ENCODE measurements at regions not wholly inside any gene's neighbourhood (a gene's known extent, or its start where the extent isn't known, plus 50 kb on each side); places are given as distances from the start of the nearest gene placed in this dataset.
"Not testable (repeated sequence)": the region's sequence is repeated elsewhere in the genome, so short reads cannot be mapped to it uniquely, and the experiment has no call there.

DNA sequence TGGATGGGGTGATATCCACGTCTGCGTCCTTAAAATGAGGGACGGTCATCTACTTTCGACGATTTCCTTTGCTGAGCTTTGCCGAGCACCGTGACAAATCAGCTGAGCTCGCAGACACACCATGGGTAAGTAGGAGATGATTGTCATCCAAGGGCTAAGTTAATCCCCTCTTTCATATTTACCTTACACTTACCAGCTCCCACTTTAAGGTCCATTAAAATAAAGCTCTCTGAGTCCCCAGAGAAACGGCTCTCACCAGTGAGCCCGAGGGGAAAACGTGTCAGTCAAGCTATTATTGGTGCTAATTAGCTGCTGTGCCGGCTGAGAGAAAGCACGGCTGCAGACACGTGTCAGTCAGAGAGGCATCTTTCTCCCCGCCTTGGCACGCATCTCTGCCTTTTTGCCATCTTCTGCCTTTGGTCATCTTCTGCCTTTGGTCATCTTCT lies 72.2 kb downstream of the CRLF2 start:
- no peaks in the 10 kb centered on the region for H3K79me1 ChIP-seq (ENCODE audit: low read length)
- WGBS (ENCODE audit: extremely low coverage, insufficient coverage, low lambda C conversion rate) = no CpG with 5 or more reads among the region's 16 CpGs
- no peak overlapping the region for H3K4me2 ChIP-seq (ENCODE audit: low read length)
- H2BK5ac ChIP-seq (ENCODE audit: low read length) = no peak overlapping the region
- no peak overlapping the region for H4K5ac ChIP-seq (ENCODE audit: low read length)
- H3K4me3 ChIP-seq (ENCODE audit: low read length) = no peak overlapping the region
- H3K4me1 ChIP-seq (ENCODE audit: control insufficient read depth, low read depth, low read length) = no peaks in the 10 kb centered on the region
- no peak overlapping the region for H3K9ac ChIP-seq (ENCODE audit: low read length)
- no peaks in the 10 kb centered on the region for H3K27me3 ChIP-seq (ENCODE audit: insufficient read depth, low read length, poor library complexity)
- no peaks in the 10 kb centered on the region for H3K36me3 ChIP-seq (ENCODE audit: control insufficient read depth, insufficient read depth, low read length)
- DNase-seq = no peak
- no peak overlapping the region for H2AK5ac ChIP-seq (ENCODE audit: low read length)
- no peak overlapping the region for H2BK120ac ChIP-seq (ENCODE audit: low read depth, low read length)
- H3K18ac ChIP-seq (ENCODE audit: low read length) = no peak overlapping the region
- H3K79me2 ChIP-seq (ENCODE audit: control insufficient read depth, insufficient read depth, low read length) = no peaks in the 10 kb centered on the region
- no peak overlapping the region for H3K56ac ChIP-seq (ENCODE audit: low read length)
- no peak overlapping the region for H3K27ac ChIP-seq (ENCODE audit: low read depth, low read length)
- H4K8ac ChIP-seq (ENCODE audit: low read depth, low read length) = no peak overlapping the region
- no peak overlapping the region for H3K23ac ChIP-seq (ENCODE audit: low read length)
- no peak overlapping the region for H2BK15ac ChIP-seq (replicated peaks; ENCODE audit: low read depth)
- H3K4ac ChIP-seq (ENCODE audit: low read depth, low read length) = no peak overlapping the region

DNA sequence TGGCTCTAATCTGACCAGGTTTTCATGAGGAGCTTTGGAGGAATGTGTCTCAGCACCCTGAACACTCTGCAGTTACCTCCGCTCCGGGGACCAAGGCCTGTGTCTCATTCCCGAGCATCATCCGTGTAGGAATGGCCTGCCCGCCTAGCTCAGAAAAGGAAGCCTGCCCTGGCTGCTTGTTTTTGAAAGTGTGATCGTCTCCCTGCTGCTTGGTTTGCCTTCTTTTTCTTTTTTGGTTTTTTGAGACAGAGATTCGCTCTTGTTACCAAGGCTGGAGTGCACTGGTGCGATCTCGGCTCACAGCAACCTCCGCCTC lies 73.3 kb downstream of the CRLF2 start:
- WGBS (ENCODE audit: extremely low coverage, insufficient coverage, low lambda C conversion rate) = no CpG with 5 or more reads among the region's 10 CpGs

DNA sequence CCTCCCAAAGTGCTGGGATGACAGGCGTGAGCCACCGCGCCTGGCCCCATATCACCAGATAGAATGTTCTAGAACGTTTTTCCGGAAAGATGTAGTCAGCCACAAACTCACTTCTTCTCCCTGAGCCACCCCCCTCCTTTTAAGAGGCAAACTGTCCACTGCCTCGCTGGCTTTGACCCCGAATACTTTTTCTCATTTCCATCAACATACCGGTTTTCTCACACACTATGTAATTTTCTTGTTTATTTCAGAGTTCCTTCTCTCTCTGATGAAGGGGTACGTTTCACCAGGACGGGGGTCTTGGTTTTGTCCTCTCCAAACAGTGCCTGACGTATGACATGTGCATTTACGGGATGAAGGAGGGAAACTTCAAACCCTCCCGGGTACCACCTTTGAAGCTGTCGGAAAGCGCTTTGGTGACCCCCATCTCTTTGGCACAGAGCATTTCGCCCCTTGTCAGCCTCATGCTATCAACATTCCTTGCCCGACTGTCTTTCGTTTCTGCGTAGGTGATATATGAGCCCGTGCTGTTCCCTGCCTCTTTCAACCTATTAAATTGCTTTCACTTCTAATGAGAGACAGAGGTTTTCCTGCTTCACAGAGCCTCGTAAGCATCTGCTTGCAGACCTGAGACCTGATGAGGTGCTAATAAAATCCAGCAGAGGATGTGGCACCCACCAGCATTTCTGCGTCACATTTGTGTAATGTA lies 73.8 kb downstream of the CRLF2 start:
- no peaks in the 10 kb centered on the region for H3K79me2 ChIP-seq (ENCODE audit: control insufficient read depth, insufficient read depth, low read length)
- H3K23ac ChIP-seq (ENCODE audit: low read length) = no peak overlapping the region
- no peak overlapping the region for H2BK120ac ChIP-seq (ENCODE audit: low read depth, low read length)
- no peak overlapping the region for H2BK5ac ChIP-seq (ENCODE audit: low read length)
- WGBS (ENCODE audit: extremely low coverage, insufficient coverage, low lambda C conversion rate) = no CpG with 5 or more reads among the region's 22 CpGs
- H3K27ac ChIP-seq (ENCODE audit: low read depth, low read length) = no peak overlapping the region
- H3K36me3 ChIP-seq (ENCODE audit: control insufficient read depth, insufficient read depth, low read length) = no peaks in the 10 kb centered on the region
- H3K4ac ChIP-seq (ENCODE audit: low read depth, low read length) = no peak overlapping the region
- no peaks in the 10 kb centered on the region for H3K27me3 ChIP-seq (ENCODE audit: insufficient read depth, low read length, poor library complexity)
- no peak overlapping the region for H2BK15ac ChIP-seq (replicated peaks; ENCODE audit: low read depth)
- no peaks in the 10 kb centered on the region for H3K79me1 ChIP-seq (ENCODE audit: low read length)
- no peak for DNase-seq
- H3K18ac ChIP-seq (ENCODE audit: low read length) = no peak overlapping the region
- no peak overlapping the region for H3K4me3 ChIP-seq (ENCODE audit: low read length)
- H4K5ac ChIP-seq (ENCODE audit: low read length) = no peak overlapping the region
- no peak overlapping the region for H3K56ac ChIP-seq (ENCODE audit: low read length)
- H3K9ac ChIP-seq (ENCODE audit: low read length) = no peak overlapping the region
- no peak overlapping the region for H4K8ac ChIP-seq (ENCODE audit: low read depth, low read length)
- H3K4me1 ChIP-seq (ENCODE audit: control insufficient read depth, low read depth, low read length) = no peaks in the 10 kb centered on the region
- H3K4me2 ChIP-seq (ENCODE audit: low read length) = no peak overlapping the region
- H2AK5ac ChIP-seq (ENCODE audit: low read length) = no peak overlapping the region

More for the DNA sequence above, 73.3 kb downstream of the CRLF2 start:
- H3K4ac ChIP-seq (ENCODE audit: low read depth, low read length) = no peak overlapping the region
- H3K23ac ChIP-seq (ENCODE audit: low read length) = no peak overlapping the region
- H2AK5ac ChIP-seq (ENCODE audit: low read length) = no peak overlapping the region
- no peaks in the 10 kb centered on the region for H3K79me1 ChIP-seq (ENCODE audit: low read length)
- H2BK15ac ChIP-seq (replicated peaks; ENCODE audit: low read depth) = no peak overlapping the region
- no peak overlapping the region for H3K56ac ChIP-seq (ENCODE audit: low read length)
- H3K4me3 ChIP-seq (ENCODE audit: low read length) = no peak overlapping the region
- no peaks in the 10 kb centered on the region for H3K36me3 ChIP-seq (ENCODE audit: control insufficient read depth, insufficient read depth, low read length)
- no peaks in the 10 kb centered on the region for H3K4me1 ChIP-seq (ENCODE audit: control insufficient read depth, low read depth, low read length)
- no peak for DNase-seq
- no peak overlapping the region for H3K27ac ChIP-seq (ENCODE audit: low read depth, low read length)
- H2BK5ac ChIP-seq (ENCODE audit: low read length) = no peak overlapping the region
- no peak overlapping the region for H3K4me2 ChIP-seq (ENCODE audit: low read length)
- no peak overlapping the region for H3K9ac ChIP-seq (ENCODE audit: low read length)
- H2BK120ac ChIP-seq (ENCODE audit: low read depth, low read length) = no peak overlapping the region
- H4K5ac ChIP-seq (ENCODE audit: low read length) = no peak overlapping the region
- H3K18ac ChIP-seq (ENCODE audit: low read length) = no peak overlapping the region
- H3K27me3 ChIP-seq (ENCODE audit: insufficient read depth, low read length, poor library complexity) = no peaks in the 10 kb centered on the region
- no peak overlapping the region for H4K8ac ChIP-seq (ENCODE audit: low read depth, low read length)
- no peaks in the 10 kb centered on the region for H3K79me2 ChIP-seq (ENCODE audit: control insufficient read depth, insufficient read depth, low read length)

DNA sequence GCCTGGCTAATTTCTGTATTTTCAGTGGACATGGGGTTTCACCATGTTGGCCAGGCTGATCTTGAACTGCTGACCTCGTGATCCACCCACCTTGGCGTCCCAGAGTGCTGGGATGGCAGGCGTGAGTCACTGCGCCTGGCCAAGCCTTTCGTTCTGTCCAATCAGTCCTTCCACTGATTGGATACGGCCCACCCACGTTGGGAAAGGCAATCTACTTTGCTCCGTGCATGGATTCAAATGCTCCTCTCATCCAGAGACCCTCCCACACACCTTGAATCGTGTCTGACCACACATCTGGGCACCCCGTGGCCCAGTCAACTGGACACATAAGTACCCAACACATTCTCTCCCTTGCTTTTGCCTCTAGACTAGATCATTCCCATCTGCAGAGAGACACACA lies 74.9 kb downstream of the CRLF2 start:
- no peak overlapping the region for H3K27ac ChIP-seq (ENCODE audit: low read depth, low read length)
- H3K23ac ChIP-seq (ENCODE audit: low read length) = no peak overlapping the region
- H4K5ac ChIP-seq (ENCODE audit: low read length) = no peak overlapping the region
- no peaks in the 10 kb centered on the region for H3K79me1 ChIP-seq (ENCODE audit: low read length)
- no peaks in the 10 kb centered on the region for H3K36me3 ChIP-seq (ENCODE audit: control insufficient read depth, insufficient read depth, low read length)
- no CpG with 5 or more reads among the region's 10 CpGs for WGBS (ENCODE audit: extremely low coverage, insufficient coverage, low lambda C conversion rate)
- no peaks in the 10 kb centered on the region for H3K79me2 ChIP-seq (ENCODE audit: control insufficient read depth, insufficient read depth, low read length)
- no peak overlapping the region for H3K56ac ChIP-seq (ENCODE audit: low read length)
- no peak overlapping the region for H3K9ac ChIP-seq (ENCODE audit: low read length)
- H3K4me2 ChIP-seq (ENCODE audit: low read length) = no peak overlapping the region
- H4K8ac ChIP-seq (ENCODE audit: low read depth, low read length) = no peak overlapping the region
- H2AK5ac ChIP-seq (ENCODE audit: low read length) = no peak overlapping the region
- no peak overlapping the region for H3K4ac ChIP-seq (ENCODE audit: low read depth, low read length)
- H3K27me3 ChIP-seq (ENCODE audit: insufficient read depth, low read length, poor library complexity) = no peaks in the 10 kb centered on the region
- DNase-seq = no peak
- no peak overlapping the region for H2BK15ac ChIP-seq (replicated peaks; ENCODE audit: low read depth)
- H3K4me3 ChIP-seq (ENCODE audit: low read length) = no peak overlapping the region
- no peak overlapping the region for H2BK5ac ChIP-seq (ENCODE audit: low read length)
- H3K4me1 ChIP-seq (ENCODE audit: control insufficient read depth, low read depth, low read length) = no peaks in the 10 kb centered on the region
- no peak overlapping the region for H2BK120ac ChIP-seq (ENCODE audit: low read depth, low read length)
- H3K18ac ChIP-seq (ENCODE audit: low read length) = no peak overlapping the region

DNA sequence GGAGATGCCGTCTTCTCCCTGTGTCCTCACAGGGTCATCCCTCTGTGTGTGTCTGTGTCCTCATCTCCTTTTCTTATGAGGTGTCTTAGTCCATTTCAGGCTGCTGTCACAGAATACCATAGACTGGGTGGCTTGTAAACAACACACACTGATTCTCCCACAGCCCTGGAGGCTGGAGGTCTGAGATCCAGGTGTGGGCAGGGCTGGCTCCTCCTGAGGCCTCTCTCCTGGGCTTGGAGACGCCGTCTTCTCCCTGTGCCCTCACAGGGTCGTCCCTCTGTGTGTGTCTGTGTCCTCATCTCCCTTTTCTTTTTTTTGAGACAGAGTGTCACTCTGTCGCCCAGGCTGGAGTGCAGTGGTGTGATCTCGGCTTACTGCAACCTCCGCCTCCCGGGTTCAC lies 75.9 kb downstream of the CRLF2 start:
- not testable (repeated sequence) for H3K23ac ChIP-seq (ENCODE audit: low read length); H3K27ac ChIP-seq (ENCODE audit: low read depth, low read length); DNase-seq; H4K8ac ChIP-seq (ENCODE audit: low read depth, low read length); H3K4ac ChIP-seq (ENCODE audit: low read depth, low read length); H2BK15ac ChIP-seq (replicated peaks; ENCODE audit: low read depth); H3K79me1 ChIP-seq (ENCODE audit: low read length); H2BK5ac ChIP-seq (ENCODE audit: low read length); H3K9ac ChIP-seq (ENCODE audit: low read length); H3K18ac ChIP-seq (ENCODE audit: low read length); H3K56ac ChIP-seq (ENCODE audit: low read length); H3K4me3 ChIP-seq (ENCODE audit: low read length); H3K4me1 ChIP-seq (ENCODE audit: control insufficient read depth, low read depth, low read length); H2AK5ac ChIP-seq (ENCODE audit: low read length); H3K27me3 ChIP-seq (ENCODE audit: insufficient read depth, low read length, poor library complexity); H2BK120ac ChIP-seq (ENCODE audit: low read depth, low read length); H3K79me2 ChIP-seq (ENCODE audit: control insufficient read depth, insufficient read depth, low read length); H3K4me2 ChIP-seq (ENCODE audit: low read length); H3K36me3 ChIP-seq (ENCODE audit: control insufficient read depth, insufficient read depth, low read length); H4K5ac ChIP-seq (ENCODE audit: low read length)
- no CpG with 5 or more reads among the region's 8 CpGs for WGBS (ENCODE audit: extremely low coverage, insufficient coverage, low lambda C conversion rate)

DNA sequence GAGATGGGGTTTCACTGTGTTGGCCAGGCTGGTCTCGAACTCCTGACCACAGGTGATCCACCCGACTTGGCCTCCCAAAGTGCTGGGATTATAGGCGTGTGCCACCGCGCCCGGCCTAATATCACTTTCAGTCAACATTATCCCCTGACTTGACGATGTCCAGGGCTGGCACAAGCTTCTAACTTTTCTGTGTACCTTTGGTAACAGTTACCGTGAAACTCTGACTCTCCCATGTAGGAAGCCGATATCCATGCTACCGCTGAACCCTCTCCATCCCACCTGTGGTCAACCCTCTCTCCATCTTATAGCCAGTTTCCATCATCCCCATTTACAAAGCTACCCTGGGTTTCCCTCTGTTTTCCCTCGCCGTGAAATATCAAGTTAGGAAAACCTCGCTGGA lies 77.5 kb downstream of the CRLF2 start:
- H3K9ac ChIP-seq (ENCODE audit: low read length) = no peak overlapping the region
- H3K23ac ChIP-seq (ENCODE audit: low read length) = no peak overlapping the region
- H3K79me1 ChIP-seq (ENCODE audit: low read length) = no peaks in the 10 kb centered on the region
- H4K5ac ChIP-seq (ENCODE audit: low read length) = no peak overlapping the region
- no peak overlapping the region for H3K4me2 ChIP-seq (ENCODE audit: low read length)
- DNase-seq = no peak
- no peak overlapping the region for H3K18ac ChIP-seq (ENCODE audit: low read length)
- H3K79me2 ChIP-seq (ENCODE audit: control insufficient read depth, insufficient read depth, low read length) = no peaks in the 10 kb centered on the region
- no peak overlapping the region for H3K4ac ChIP-seq (ENCODE audit: low read depth, low read length)
- H2BK15ac ChIP-seq (replicated peaks; ENCODE audit: low read depth) = no peak overlapping the region
- no peaks in the 10 kb centered on the region for H3K4me1 ChIP-seq (ENCODE audit: control insufficient read depth, low read depth, low read length)
- no peaks in the 10 kb centered on the region for H3K27me3 ChIP-seq (ENCODE audit: insufficient read depth, low read length, poor library complexity)
- H3K27ac ChIP-seq (ENCODE audit: low read depth, low read length) = no peak overlapping the region
- H2BK120ac ChIP-seq (ENCODE audit: low read depth, low read length) = no peak overlapping the region
- no peak overlapping the region for H3K56ac ChIP-seq (ENCODE audit: low read length)
- no peak overlapping the region for H3K4me3 ChIP-seq (ENCODE audit: low read length)
- no peak overlapping the region for H2AK5ac ChIP-seq (ENCODE audit: low read length)
- no peak overlapping the region for H2BK5ac ChIP-seq (ENCODE audit: low read length)
- no peaks in the 10 kb centered on the region for H3K36me3 ChIP-seq (ENCODE audit: control insufficient read depth, insufficient read depth, low read length)
- no CpG with 5 or more reads among the region's 13 CpGs for WGBS (ENCODE audit: extremely low coverage, insufficient coverage, low lambda C conversion rate)
- H4K8ac ChIP-seq (ENCODE audit: low read depth, low read length) = no peak overlapping the region
